Tibial artery (tissue), 4 donors: ENCODE measurements at regions not wholly inside any gene's neighbourhood (a gene's known extent, or its start where the extent isn't known, plus 50 kb on each side); places are given as distances from the start of the nearest gene placed in this dataset.

Source experiments
- DNase-seq, 2 donors: peaks; one replicate each; pipeline ENCODE4 v3.0.0-alpha.2; 2019
- H3K27ac ChIP-seq, 2 donors: fragments of 200-600 bp; sonication (generic) in 1 of 2; 1 replicate in 1 of 2; 2 replicates in 1 of 2; pipeline ENCODE4 v1.5.1; 2018 to 2019; ENCODE audit warnings: mild to moderate bottlenecking in 1 of 2
- H3K27me3 ChIP-seq, 2 donors: fragments of 200-600 bp; sonication (generic) in 1 of 2; one replicate each; pipeline versions ENCODE4 v1.5.1 to v1.6.0; 2016 to 2019
- H3K36me3 ChIP-seq, 3 donors: fragments of 200-600 bp; sonication (generic) in 2 of 3; one replicate each; pipeline ENCODE4 v1.5.1; 2016 to 2019; ENCODE audit warnings: mild to moderate bottlenecking in 2 of 3
- H3K4me1 ChIP-seq, 4 donors: fragments of 200-600 bp; sonication (generic) in 2 of 4; 1 replicate in 3 of 4; 2 replicates in 1 of 4; pipeline ENCODE4 v1.5.1; 2016 to 2019
- H3K4me3 ChIP-seq, 2 donors: fragments of 200-600 bp; sonication (generic) in 1 of 2; 1 replicate in 1 of 2; 2 replicates in 1 of 2; pipeline ENCODE4 v1.5.1; 2018 to 2019; ENCODE audit warnings: mild to moderate bottlenecking in 2 of 2
- H3K9me3 ChIP-seq, 3 donors: fragments of 200-600 bp; sonication (generic) in 1 of 3; one replicate each; pipeline ENCODE4 v1.5.1; 2016 to 2019
- CTCF ChIP-seq, 2 experiments: fragments of 200-600 bp in 1 of 2; fragments of 450-650 bp in 1 of 2; IDR thresholded peaks; one replicate each; pipeline ENCODE4 v1.5.1; 2017 to 2019; ENCODE audit warnings: antibody characterized with exemption in 2 of 2, mild to moderate bottlenecking in 1 of 2, moderate library complexity in 1 of 2
- intact Hi-C: fragments of 100-400 bp; cut with DNase I; formaldehyde crosslinking; loops from one replicate; pipeline ENCODE4 v1.15.0; 2023; ENCODE audit warnings: low total_unique reads

GRCh38 chr2:167607211-167607610 is 640.2 kb downstream of the STK39 start:
- Histone ChIP-seq H3K36me3 (no peaks in the 10 kb centered on the region), H3K9me3 (no peaks in the 10 kb centered on the region), H3K27me3 (no peaks in the 10 kb centered on the region), H3K4me1 (no peaks in the 10 kb centered on the region), H3K4me3 (no peak overlapping the region), H3K27ac (no peak overlapping the region)
- intact Hi-C loops, result no loop called here
- no peak for DNase-seq
- no peak for TF ChIP-seq CTCF (IDR thresholded peaks at IDR 0.05)

DNA sequence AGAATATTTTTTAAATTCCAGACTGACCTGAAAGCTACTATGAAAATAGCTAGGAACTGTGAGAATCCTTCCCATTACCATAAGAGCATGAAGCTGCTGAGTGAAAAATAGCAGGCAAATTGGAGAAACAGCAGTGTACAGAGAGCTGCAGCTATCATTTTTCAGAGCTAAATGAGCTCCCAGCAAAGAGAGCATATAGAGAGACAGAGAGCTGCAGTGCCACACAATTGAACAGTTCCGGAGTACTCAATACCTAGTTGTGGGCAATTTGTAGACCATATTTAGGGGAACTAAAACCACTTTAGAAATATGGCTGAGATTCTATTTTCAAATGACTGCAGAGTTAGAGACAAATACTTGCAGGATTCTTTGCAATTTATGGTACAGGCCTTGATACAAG is 645.3 kb downstream of the STK39 start:
- H3K27ac ChIP-seq, result no peak overlapping the region
- no peak overlapping the region for H3K4me3 ChIP-seq
- TF ChIP-seq CTCF (IDR thresholded peaks at IDR 0.05), result no peak
- no peaks in the 10 kb centered on the region for H3K36me3 ChIP-seq
- H3K9me3 ChIP-seq, result no peaks in the 10 kb centered on the region
- no peaks in the 10 kb centered on the region for H3K27me3 ChIP-seq
- DNase-seq, result no peak
- intact Hi-C loops, result no loop called here
- no peaks in the 10 kb centered on the region for H3K4me1 ChIP-seq

DNA sequence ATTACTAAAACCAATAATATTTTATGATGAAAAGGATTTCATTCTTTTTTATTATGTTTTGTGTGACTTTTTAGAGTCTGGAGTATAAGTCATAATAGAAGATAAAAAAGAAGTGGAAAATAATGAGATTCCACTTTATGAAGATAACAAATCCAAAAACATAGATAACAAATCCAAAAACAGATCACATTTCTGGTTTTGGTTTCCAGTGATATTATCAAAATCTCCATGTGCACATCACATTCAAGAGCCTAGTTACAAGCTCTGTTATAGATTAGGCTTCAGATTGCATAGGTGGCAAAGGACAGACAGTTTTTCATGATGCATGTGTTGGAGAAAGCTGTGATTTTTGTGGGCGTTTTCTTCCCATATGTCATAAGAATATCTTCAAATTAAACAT is 648.2 kb downstream of the STK39 start:
- Histone ChIP-seq H3K36me3 (no peaks in the 10 kb centered on the region), H3K27me3 (no peaks in the 10 kb centered on the region), H3K9me3 (no peaks in the 10 kb centered on the region), H3K4me1 (no peaks in the 10 kb centered on the region), H3K27ac (no peak overlapping the region), H3K4me3 (no peak overlapping the region)
- intact Hi-C loops, result no loop called here
- no peak for TF ChIP-seq CTCF (IDR thresholded peaks at IDR 0.05)
- DNase-seq, result no peak

GRCh38 chr2:167595839-167596471 is 651.4 kb downstream of the STK39 start:
- Histone ChIP-seq H3K36me3 (no peaks in the 10 kb centered on the region), H3K4me1 (no peaks in the 10 kb centered on the region), H3K27me3 (no peaks in the 10 kb centered on the region), H3K27ac (no peak overlapping the region), H3K9me3 (no peaks in the 10 kb centered on the region), H3K4me3 (no peak overlapping the region)
- intact Hi-C loops, result no loop called here
- no peak for DNase-seq
- TF ChIP-seq CTCF (IDR thresholded peaks at IDR 0.05), result no peak

- intact Hi-C loops, result no loop called here
- Histone ChIP-seq H3K4me3 (no peak overlapping the region), H3K4me1 (no peaks in the 10 kb centered on the region), H3K27me3 (no peaks in the 10 kb centered on the region), H3K36me3 (no peaks in the 10 kb centered on the region), H3K27ac (no peak overlapping the region), H3K9me3 (no peaks in the 10 kb centered on the region)
- TF ChIP-seq CTCF (IDR thresholded peaks at IDR 0.05), result no peak
- DNase-seq, result no peak
Measured at GRCh38 chr2:167595021-167595420, 652.4 kb downstream of the STK39 start.

DNA sequence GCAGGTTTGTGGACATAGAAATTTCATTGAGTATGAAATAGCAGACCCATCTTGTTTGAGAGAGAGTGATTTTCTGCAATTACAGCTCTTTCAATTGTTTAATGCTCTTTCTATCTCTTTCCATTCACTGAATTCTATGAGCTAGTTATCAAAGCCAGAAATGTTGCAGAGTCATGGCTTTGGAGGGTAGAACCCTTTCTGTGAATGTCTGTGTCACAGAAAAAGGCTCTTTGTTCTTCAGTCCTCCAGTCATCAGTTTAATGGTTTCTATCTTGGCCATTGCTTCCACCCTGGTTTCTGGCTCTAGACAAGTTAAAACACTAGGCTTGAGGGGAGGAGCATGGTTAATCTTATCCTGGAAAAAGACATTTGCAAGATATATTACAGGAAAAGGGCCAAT is 655.0 kb downstream of the STK39 start:
- Histone ChIP-seq H3K9me3 (no peaks in the 10 kb centered on the region), H3K27me3 (no peaks in the 10 kb centered on the region), H3K4me1 (no peaks in the 10 kb centered on the region), H3K36me3 (no peaks in the 10 kb centered on the region), H3K27ac (no peak overlapping the region), H3K4me3 (no peak overlapping the region)
- intact Hi-C loops, result no loop called here
- no peak for DNase-seq
- TF ChIP-seq CTCF (IDR thresholded peaks at IDR 0.05), result no peak
